NCI-H524 treated with DMSO at 0.1 percent for 48 hours (cell line): ENCODE measurements at regions not wholly inside any gene's neighbourhood (a gene's known extent, or its start where the extent isn't known, plus 50 kb on each side); places are given as distances from the start of the nearest gene placed in this dataset.

Experiments
- DNase-seq: peaks from one replicate; lab custom pipeline; 2025; lab: John Stamatoyannopoulos, UW

DNA sequence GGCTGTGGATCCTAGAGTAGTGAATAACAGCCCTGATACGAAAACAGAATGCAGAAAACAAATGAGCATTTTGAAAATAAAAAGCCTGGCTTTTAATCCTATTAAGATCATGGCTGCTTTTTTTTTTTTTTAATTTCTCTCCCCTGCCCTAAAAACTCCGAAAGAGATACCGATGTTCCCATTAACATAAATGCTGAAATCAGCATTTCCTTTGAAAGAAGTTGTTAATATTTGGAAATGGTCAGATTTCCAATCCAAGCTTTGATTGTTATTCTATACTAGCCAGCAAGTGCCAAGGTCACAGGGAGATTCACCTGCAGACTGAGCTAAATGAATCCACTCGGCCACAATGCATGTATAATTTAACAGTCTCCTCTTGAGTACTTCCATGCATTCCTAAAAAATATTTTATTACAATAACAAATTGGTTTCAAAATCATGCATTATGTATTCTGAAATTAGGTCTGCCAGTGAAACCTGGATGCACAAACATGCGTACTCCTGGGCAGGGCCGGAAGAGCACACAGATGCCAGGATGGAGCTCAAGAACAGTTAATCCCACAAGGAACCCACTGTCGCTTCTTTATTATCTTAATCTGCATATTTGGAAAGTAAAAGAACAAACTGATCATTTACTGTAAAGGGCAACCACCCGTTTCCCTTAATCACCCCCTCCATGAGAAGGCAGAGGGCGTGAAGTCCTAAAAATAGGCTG, 521.5 kb upstream of the ZFHX3 start:
- DNase-seq, result peak; percentile 34

DNA sequence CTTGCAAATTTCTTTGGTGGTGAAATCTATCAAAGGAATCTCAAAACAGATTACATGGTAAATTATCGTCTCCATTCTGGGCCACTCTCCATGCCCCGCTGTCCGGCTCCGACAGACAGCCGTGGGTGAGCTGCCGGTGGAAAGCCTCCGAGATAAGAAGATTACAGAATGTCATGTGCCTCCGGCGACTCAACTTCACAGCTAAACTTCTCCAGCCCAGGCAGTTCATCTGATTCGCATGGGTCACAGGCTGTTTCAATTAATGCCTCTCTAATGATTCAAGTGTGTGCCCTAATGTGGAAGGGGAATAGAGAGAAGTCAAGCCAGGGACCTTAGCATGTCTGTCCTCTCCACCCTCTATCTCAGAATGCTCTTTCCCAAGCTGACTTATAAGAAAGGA, 520.8 kb upstream of the ZFHX3 start:
- DNase-seq, result no peak

DNA sequence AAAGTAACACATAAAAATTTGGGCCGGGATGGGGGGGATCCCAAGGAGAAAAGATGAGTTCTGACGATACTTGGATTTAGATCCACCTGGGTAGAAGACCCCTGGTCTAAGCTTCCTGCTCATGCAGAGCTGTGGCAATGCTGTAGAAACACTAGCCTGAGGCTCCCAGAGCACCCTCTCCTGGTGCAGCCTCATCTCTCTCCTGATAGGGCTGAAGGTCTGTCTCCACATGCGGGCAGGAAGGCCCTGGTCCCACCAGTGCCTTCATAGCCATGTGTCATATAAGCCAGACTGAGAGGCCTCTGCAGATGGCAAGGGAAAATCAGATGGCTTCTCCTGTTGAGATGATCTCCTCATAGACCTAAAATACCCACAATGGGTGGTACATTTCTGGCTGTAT, 518.0 kb upstream of the ZFHX3 start:
- DNase-seq, result no peak

DNA sequence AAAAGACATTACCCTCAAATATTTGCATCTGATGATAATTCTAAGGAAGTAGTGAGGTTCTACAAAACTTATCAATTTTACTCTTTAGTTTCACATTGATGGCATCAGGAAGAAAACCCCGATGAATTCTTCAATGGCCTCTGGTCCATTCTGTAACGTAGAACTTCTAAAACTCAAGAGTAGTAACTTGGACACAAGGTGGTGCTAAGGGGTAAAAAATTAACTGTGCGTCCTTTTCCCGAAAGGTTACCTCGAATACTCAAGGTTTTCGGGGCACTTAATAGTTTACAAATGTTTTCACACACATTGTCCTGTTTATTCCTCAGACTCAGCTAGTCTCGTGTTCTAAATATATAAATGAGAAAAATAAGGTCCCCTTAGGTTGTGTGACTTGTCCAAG, 517.3 kb upstream of the ZFHX3 start:
- no peak for DNase-seq

DNA sequence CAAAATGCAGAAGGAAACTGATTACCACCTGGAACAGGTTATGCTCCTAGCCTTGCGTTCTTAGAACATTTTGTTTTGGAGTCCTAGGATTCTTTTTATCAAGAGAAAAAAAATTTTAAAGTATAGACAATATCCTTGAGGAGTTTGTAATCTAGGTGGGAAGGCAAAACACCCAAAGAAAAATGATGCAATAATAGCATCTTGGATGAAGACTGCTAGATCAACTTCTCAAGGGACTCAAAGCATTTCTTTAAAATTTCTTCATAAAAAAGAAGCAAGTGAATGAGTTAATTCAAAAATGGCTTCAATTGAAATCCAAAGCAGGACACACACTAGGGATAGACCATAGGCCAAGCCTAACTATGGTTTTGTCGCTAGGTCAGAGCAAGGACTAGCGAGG, 515.8 kb upstream of the ZFHX3 start:
- DNase-seq, result no peak

DNA sequence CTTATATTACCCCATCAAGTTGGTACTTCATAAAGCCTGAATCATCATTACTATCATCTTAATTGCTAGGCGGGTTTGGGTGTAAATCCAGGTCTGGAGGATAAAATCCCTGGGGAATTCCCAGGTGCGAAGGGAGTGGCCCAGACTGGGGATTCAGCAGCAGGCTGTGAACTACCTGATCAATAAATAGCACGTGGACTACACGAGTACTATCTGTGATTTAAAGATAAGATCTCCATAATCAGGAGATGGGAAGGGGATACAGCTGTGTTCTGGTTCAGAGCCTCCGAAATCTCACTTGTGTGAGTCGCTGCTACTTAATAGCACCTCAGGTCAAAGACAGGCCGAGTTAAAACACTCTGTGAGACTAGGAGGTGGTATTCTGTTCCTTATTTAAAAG, 512.6 kb upstream of the ZFHX3 start:
- no peak for DNase-seq

DNA sequence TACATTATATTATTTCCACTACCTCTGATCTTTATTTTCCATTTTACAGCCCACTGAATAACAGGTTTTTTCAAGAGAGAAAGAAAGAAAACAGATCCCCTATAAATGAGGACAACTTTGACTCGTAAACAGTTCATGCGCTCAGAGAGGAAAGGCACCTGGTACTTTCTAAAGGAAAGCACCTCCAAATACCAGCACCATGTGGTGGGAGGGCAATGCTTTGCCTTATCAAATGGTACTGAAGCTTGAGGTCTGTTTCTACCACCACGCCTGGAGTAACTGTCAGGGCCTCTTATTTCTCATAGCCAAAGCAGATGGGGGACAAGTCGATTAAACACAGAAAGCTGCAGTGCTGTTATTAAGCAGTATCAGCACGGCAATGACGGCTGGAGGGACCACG, 510.3 kb upstream of the ZFHX3 start:
- no peak for DNase-seq

DNA sequence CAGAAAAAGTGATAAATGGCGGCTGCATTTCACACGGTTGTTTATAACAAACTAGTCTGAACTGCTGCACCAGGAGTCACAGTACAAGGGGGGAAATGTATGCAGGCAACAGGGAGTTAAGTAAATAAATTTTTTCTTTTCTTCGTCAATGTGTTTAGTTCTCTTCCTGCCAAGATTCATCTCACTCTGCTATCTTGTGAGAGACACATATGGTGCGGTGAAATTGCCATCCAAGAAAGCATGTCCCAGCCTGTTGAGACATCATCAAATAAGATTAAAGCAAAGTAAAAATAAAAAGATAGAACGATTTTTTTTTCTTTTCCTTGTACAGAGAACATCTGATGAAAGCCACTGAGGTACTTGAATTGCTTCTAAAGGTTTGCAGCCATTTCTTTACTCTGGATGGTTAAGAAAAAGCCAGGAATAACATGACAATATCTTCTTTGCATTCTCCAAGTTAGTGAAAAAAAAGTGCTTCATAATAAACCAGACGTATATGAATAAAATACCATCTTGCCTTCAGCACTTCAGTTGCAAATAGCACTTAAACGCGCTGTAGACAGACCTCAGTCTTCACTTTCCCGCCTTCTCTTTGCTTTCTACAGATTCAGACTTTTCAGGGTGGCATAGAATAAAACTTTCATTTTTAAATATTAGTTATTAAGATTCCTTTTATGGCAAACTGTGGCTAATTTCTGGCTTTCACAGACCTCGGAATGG, 506.2 kb upstream of the ZFHX3 start:
- no peak for DNase-seq

DNA sequence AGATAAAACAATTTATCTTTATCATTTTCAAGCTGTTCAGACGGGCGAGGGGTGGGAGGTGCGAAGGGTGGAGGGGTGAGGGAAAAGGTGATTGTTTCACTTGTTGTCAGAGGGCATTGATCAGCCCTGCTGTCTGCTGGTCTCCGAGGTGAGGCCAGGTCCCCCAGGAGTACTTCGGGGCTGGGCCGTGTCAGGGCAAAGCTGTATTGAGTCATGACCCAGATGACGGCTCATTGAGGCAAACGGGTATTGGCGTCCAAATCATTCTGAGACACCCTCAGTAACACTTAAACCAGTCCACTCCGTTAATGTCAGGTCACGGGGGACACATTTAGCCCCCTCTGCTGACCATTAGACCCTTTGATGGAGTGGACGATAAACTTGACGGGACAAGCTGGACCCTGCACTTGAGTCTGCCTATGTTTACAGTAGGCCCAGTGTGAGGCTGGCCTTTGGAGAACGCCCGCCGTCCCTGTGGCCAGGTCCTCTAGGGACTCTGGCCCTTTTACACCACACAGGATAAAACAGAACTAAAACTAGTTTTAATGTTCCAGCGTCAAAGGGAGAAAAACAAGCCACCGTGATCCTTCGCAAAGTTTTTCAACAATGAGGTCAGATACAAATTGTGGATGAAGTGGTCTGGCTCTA, 502.2 kb upstream of the ZFHX3 start:
- no peak for DNase-seq

DNA sequence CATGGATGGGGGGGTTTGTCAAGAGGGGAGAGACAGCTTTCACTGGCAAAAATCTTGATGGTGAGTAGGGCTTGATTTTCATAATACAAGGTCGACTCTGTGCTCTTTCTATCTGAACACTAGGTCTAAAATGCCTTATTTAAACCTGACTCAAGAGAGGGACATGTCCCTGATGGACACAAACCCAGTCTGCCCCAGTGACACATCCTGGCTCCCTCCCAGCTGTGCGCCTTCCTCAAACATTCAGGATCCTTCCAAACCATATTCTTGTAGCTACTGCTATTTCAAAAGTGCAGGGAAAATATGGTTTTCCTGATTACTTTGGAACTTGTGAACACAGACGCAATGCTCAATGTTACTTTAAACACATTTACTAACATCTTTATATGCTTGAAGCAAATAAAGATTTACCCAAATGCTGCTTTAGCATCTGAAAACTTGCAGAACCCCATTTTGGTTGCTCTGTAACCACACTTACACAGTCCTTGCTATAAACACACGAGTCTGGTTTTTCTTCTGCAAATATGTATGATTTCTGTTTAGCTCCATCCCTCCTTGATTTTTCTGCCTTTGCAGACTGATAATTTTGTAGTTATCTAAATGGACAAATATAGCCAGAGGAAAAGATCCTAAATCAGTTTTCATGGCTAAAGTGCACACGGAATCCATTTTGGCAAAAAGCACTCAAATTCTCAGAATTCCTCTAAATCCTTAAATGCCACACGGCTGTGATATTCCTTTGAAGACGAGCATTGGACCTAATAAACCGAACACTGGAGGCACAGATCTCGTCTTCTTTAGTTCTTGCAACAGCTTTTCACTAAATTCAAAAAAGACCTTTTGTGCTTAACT, 499.9 kb upstream of the ZFHX3 start:
- no peak for DNase-seq

DNA sequence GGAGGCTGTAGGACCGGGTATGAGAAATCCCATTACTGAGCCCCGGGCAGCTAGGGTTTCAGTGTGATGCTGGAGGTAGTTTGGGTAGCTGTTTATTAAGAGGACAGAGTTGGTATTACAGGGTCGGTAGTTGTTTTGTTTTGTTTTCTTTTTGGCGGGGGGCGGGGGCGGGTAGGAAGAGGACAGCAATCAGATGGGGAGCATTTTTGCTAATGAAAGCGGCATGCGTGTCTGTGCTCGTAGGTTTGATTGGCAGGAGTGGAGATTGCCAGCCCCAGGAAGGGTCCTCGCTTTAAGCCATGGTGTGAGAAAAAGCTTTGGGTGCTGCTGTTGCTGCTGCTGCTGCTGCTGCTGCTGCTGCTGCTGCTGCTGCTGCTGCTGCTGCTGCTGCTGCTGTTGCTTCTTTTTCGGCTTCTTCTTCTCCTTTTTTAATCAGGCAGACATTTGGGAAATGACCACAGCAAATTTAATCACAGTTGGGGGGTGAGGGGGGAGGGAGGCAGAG, 498.5 kb upstream of the ZFHX3 start:
- DNase-seq, result no peak

DNA sequence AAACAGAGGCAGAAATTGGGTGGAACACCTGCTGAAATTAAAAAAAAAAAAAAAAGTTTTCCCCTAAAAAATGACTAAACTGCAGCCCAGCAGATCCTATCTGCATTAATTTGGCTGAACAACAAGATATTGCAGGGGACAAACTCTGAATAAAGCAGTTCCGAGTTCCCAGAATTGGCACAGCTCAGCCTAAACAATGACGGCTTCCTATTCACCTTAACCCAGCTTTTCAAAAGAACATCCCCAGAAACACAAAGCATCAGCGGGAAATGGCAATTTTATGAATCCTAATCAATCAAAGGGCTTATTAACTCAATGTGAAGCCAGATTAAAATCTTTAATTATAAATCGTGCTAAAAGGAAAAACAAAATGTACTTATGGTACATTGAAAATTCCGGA, 497.8 kb upstream of the ZFHX3 start:
- DNase-seq, result no peak

DNA sequence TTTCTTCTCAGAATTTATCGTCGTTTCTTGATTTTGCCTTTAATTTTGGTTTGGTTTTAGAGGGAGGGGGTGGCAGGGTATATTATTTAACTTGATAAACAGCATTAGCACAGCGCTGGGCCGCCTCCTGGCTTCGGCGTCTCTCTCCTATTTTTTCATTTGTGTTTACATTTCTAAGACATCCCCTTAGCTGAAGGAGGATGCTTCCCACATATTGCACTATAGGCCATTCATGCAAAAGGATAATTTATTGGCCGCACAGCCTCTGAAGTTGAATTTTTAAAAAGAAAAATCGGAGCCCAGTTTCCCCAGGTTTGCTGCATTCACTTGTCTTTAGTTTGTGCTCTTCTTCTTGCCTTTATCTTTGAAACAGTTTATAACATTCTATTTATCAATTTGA, 497.4 kb upstream of the ZFHX3 start:
- no peak for DNase-seq

DNA sequence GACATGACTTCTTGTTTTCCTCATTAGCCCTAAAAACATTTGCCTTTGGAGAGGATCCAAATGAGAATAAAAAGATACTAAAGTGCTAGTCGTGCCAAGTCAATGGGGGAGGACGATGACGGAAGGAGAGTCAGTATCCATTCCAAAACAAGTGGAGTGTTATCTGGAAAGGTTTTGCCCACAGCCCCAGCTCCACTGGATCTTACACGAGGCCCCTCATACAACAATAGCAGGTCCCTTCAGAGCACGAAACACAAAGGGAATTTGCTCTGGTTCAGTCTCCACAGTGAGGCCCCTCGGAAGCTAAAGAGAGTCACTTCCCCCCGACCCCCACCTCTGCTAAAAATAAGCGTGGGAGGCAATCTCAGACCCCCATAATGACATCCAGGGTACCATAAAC, 496.9 kb upstream of the ZFHX3 start:
- no peak for DNase-seq

DNA sequence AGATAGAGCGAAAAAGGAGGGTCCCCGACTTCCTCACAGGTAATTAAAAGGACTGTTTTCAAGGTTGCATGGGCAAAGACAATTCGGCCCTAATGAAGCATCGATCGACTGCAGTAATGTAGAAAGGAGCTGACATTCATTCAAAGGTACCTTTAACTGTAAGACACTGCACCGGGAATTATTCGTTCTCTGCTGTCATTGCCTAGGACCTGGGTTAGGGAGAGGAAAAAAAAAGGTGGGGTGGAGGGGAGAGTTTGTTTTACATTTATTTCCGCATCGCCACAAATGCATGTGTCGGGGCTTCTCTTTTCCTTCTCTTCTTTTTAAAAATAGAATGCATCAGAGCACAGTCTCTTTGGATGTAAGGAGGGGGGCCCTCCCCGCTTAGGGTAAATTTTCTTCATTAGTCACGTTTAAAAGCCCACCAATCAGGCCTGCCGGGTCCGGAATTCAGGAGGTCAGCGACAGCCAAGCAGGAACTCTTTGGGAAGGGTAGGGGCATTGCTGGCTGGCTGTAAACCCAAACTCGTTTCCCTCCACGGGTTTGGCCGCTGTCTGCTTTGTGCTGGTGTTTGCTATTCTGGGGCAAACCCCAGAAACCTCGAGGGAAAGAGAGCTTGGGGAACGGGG, 496.2 kb upstream of the ZFHX3 start:
- no peak for DNase-seq

DNA sequence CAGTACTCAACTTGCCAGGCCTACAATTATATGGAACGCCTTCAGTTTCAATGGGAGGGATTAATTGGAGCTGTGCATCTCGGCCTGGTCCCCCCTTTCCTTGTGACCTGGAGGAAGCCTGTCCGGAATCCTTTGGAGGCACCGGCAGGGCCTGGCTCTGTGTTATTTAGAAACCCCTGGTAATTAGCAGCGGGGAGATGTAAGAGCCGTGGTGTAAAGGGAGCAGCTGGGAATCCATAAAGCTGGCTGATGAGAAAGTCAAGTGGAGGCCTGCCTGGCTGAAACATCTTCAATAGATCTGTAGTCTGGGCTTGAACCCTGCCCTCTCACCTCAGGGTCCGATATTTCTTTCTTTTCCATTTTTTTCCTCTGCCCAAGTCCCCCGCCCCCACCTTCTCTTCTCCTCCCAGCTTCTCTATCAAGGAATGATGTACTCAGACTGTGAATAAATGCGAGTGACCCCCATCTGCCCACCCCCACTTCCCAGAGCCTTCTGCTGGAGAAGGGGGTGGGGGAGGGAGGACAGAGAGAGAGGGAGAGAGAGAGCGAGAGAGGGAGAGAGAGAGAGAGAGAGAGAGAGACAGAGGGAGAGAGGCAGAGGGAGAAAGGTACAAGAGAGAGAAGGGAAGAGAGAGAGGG, 495.5 kb upstream of the ZFHX3 start:
- no peak for DNase-seq

DNA sequence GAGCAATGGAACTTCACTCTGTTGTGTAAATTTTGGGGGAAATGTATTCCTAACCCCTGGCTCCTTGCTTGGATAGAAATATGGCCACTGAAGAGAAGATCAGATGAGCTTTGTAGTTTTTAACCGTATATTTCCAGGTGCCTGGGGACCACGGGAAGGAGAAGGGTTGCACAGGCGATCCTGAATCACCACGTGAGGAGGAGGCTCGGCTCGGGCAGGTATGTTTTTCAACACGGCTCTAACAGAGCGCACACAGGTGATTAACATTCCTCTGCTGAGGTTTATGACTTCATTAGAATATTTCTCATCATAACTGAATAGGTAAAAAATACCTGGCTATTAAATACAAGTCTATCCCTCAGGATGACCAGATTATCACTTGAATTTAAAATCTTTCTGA, 495.0 kb upstream of the ZFHX3 start:
- DNase-seq, result no peak

DNA sequence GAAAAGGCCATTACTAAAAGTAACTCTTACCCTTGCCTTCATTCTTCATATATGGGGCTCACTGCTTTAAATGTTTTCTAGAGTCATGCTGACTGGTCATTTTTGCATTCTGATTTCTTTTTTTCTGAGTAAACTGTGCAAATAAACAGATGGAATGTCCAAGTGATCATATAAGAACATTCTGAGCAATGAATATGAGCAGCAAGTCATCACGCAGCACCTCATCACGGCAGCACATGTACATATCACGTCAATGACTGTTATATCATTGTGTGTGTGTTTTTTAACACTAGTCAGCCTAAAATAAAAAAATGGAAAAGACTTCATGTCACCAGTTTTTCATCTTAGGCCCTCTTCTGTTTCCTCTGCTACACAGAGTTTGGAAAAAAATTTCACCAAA, 490.0 kb upstream of the ZFHX3 start:
- DNase-seq, result no peak

DNA sequence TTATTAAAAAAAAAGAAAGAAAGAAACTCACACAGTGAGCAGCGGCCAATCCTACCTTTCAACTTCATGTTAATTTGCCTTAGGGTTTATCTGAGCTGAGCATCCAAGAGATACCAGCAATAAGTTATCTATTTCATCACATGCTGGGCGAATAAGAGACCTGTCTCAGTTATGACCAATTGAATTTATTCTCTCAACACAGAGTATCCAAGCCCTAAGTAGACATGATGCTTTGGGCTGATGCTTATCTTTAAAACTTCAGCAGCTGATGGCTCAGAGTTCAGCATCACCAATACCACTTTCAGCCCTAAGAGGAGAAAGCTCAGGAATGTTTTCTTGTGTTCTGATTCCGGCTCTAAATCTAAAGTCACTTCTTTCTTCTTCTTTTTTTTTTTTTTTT, 489.0 kb upstream of the ZFHX3 start:
- DNase-seq, result no peak

DNA sequence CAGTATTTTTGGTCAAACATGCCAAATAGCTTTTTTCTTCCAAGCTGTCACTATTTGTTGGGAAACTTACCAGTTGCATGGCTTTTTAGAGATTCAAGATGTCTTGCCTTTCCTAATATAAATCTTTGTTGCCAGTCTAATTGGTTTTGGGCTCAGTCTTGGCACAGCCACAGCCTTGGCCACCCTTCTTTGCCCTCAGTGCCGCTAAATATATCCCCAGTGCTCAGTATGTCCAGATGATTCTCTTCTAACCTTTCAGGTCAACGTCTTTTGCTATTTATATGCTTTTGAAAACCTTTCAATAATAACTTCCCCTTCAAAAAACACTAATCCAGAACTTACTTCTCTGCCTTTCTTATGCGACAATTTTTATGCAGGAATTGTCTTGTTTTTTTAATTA, 483.1 kb upstream of the ZFHX3 start:
- DNase-seq, result no peak

DNA sequence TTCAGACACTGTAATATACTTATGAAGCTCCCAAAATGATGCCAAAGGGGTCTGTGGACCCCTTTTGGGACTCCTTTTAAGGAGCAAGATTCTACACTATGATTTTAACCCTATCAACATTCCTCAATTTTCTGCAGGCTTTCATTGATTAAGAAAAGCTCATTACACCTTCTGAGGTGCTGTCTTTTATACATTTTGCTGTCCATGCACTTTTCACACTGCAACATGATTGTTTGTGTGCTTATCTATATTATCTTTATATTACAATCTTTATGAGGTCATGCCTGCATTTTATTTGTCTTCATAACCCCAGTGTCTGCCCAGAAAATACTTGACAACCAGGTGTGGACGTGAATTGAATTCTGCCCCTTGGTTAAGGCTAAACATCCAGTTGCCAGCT, 482.6 kb upstream of the ZFHX3 start:
- DNase-seq, result no peak
